ENCODE measurements at regions not wholly inside any gene's neighbourhood (a gene's known extent, or its start where the extent isn't known, plus 50 kb on each side); places are given as distances from the start of the nearest gene placed in this dataset.

DNA sequence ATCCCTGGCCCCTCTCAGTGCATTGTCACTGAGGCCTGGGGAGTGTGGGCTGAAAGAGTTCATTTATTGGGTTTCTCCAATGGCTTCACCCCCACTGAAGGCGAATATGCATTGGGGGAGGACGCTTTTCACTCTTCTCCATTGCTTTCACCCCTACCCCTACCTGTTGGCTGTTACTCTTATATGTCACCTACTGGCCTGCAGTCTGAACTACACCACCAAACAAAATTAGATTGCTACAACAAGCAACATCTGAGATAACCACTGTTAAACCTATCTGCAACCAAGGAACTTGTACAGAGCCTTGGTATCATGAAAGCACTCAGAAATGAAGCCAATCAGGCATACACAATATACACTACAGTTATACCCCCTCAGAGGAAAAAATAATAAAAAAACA is 203.7 kb downstream of the REEP3 start:
- in situ Hi-C loops (cut with HindIII; ENCODE audit: low sequenced_read_pairs): no loop called here

DNA sequence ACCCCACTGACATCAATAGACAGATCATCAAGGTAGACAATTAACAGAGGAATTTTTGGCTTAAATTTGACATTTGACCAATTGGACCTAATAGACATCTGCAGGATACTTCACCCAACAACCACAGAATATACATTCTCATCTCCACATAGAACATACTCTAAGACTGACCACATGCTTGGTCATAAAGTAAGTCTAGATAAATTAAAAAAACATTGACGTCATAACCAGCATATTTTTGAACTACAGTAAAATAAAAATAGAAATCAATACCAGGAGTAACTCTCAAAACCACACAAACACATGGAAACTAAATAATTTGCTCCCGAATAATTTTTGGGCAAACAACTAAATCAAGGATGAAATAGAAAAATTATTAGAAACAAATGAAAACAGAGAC is 205.7 kb downstream of the REEP3 start:
- in situ Hi-C loops (cut with HindIII; ENCODE audit: low sequenced_read_pairs): no loop called here
- DNase-seq (ENCODE audit: low spot score): no peak

More for the DNA sequence above, 203.7 kb downstream of the REEP3 start:
- DNase-seq (ENCODE audit: low spot score): no peak

DNA sequence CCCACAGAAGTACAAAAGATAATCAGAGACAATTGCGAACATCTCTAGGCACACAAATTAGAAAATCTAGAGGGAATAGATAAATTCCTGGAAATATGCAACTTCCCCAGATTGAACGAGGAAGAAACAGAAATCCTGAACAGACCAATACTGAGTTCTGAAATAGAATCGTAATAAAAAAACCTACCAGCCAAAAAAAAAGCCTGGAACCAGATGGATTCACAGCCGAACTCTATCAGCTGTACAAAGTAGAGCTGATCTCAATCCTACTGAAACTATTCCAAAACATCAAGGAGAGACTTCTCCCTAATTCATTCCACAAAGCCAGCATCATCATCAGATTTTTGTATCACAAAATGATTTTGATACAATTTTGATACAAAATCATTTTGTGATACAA is 206.4 kb downstream of the REEP3 start:
- in situ Hi-C loops (cut with HindIII; ENCODE audit: low sequenced_read_pairs): no loop called here
- DNase-seq (ENCODE audit: low spot score): no peak

DNA sequence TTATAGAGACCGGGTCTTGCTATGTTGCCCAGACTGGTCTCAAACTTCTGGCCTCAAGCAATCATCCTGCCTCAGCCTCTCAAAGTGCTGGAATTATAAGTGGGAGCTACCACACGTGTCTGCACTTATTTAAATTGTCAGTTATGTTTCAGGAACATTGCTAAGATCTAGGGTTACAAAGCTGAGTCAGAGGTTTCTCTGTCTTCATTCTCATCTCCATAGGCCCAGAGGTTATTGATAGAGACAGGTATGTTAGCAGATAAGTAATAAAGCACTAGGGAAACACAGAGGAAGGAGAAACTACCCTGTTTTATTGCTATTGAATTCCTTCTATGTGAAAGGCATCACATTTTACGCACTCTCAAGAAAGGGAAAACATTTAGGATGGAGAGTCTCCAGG is 214.1 kb downstream of the REEP3 start:
- in situ Hi-C loops (cut with HindIII; ENCODE audit: low sequenced_read_pairs): no loop called here
- DNase-seq (ENCODE audit: low spot score): no peak

DNA sequence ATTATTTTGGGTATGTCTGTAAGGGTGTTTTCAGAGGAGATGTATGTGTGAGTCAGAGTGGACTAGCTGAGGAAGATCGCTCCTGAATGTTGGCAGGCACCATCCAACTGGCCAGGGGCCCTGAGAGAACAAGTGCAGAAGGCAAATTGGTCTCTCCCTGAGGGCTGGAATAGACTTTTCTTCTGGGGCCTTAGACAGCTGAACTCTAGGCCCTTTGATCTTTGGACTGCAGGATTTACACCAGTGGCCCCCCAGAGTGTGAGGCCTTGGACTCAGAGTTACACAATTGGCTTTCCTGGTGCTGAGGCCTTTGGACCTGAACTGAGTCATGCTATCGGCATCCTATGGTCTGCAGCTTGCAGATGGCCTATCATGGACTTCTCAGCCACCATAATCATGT is 217.2 kb downstream of the REEP3 start:
- in situ Hi-C loops (cut with HindIII; ENCODE audit: low sequenced_read_pairs): no loop called here
- peak; percentile 39 for DNase-seq (ENCODE audit: low spot score)

DNA sequence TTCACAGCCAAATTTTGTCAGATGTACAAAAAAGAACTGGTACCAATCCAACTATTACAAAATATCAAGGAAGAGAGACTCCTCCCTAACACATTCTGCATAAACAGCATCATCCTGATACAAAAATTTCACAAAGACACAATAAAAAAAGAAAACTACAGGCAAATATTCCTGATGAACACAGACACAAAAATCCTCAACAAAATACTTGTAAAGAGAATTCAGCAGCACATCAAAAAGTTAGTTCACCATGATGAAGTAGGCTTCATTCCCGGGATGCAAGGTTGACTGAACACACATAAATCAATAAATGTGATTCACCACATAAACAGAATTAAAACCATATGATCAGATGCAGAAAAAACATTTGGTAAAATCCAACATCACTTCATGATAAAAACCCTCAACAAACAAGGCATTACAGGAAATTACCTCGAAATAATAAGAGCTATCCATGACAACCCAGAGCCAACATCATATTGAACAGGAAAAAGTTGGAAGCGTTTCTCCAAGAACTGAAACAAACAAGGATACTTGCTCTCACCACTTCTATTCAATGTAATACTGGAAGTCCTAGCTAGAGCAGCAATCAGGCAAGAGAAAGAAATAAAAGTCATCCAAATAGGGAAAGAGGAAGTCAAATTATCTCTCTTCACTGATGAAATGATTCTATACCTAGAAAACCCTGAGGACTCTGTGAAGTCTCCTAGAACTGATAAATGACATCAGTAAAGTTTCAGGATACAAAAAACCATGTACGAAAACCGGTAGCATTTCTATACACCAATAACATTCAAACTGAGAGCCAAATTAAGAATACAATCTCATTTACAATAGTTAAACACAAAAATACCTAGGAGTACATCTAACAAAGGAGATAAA is 223.1 kb downstream of the REEP3 start:
- in situ Hi-C loops (cut with HindIII; ENCODE audit: low sequenced_read_pairs): no loop called here
- no peak for DNase-seq (ENCODE audit: low spot score)

- DNase-seq (ENCODE audit: low spot score): no peak
- in situ Hi-C loops (cut with HindIII; ENCODE audit: low sequenced_read_pairs): no loop called here
Measured at GRCh38 chr10:63749915-63750314, 228.7 kb downstream of the REEP3 start.

DNA sequence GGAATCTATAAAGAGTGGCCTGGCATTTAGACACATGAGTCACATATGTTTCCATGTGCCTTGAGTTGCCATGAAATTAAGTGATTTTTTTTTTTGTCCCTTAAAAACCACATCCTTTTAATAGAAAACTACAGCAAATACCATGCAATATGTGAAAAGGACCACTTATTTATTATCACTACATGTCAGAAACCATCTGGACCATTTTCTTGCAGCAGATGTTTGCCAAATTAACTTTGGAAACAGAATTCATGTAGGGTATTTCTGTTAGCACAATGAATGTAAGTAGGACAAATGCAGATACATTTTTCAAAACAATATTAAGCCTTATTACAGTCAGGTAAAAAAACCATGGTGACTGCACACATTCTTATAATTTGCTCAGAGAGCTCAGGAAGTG is 230.6 kb downstream of the REEP3 start:
- in situ Hi-C loops (cut with HindIII; ENCODE audit: low sequenced_read_pairs): no loop called here
- peak; percentile 15 for DNase-seq (ENCODE audit: low spot score)

- in situ Hi-C loops (cut with HindIII; ENCODE audit: low sequenced_read_pairs): no loop called here
- DNase-seq (ENCODE audit: low spot score): no peak
Measured at GRCh38 chr10:63752318-63752717, 231.1 kb downstream of the REEP3 start.

DNA sequence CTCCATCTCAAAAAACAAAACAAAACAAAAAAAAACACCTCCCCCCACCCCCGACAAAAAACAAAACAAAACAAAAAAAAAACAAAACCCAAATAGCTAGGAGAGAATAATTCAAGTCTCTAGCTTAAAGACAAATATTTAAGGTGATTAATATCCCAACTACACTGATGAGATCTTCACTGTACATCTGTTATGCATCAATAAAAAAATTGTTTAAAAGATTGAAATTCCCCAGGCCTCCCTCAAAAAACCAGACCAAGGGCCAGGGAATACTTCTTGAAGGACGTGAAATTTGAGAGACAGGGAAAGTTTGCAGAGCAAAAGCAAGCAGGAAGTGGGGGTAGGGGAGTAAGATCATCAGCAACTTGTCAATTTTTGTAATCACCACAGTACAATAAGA is 232.6 kb downstream of the REEP3 start:
- in situ Hi-C loops (cut with HindIII; ENCODE audit: low sequenced_read_pairs): no loop called here
- no peak for DNase-seq (ENCODE audit: low spot score)

GRCh38 chr10:63755441-63755840 is 234.2 kb downstream of the REEP3 start:
- DNase-seq (ENCODE audit: low spot score): no peak
- in situ Hi-C loops (cut with HindIII; ENCODE audit: low sequenced_read_pairs): no loop called here

DNA sequence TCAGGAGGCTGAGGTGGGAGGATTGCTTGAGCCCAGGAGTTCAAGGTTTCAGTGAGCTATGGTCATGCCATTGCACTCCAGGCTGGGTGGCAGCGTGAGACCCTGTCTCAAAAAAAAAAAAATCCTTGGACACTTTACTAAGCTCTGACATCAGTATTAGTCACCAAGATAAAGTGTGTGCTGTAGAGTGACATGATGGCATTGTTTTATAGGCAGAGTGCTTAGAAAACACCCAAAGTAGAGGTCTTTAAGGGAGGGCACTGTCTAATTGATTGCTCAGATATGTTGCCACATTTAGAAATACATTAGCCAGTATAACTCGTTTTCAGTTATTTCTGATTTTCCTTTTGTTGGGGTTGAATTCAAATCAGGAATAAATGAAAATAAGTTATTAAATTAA is 235.9 kb downstream of the REEP3 start:
- no peak for DNase-seq (ENCODE audit: low spot score)
- in situ Hi-C loops (cut with HindIII; ENCODE audit: low sequenced_read_pairs): no loop called here

- DNase-seq (ENCODE audit: low spot score): no peak
- in situ Hi-C loops (cut with HindIII; ENCODE audit: low sequenced_read_pairs): no loop called here
Measured at GRCh38 chr10:63758080-63758479, 236.9 kb downstream of the REEP3 start.

GRCh38 chr10:63759335-63759734 is 238.1 kb downstream of the REEP3 start:
- in situ Hi-C loops (cut with HindIII; ENCODE audit: low sequenced_read_pairs): no loop called here
- DNase-seq (ENCODE audit: low spot score): no peak

DNA sequence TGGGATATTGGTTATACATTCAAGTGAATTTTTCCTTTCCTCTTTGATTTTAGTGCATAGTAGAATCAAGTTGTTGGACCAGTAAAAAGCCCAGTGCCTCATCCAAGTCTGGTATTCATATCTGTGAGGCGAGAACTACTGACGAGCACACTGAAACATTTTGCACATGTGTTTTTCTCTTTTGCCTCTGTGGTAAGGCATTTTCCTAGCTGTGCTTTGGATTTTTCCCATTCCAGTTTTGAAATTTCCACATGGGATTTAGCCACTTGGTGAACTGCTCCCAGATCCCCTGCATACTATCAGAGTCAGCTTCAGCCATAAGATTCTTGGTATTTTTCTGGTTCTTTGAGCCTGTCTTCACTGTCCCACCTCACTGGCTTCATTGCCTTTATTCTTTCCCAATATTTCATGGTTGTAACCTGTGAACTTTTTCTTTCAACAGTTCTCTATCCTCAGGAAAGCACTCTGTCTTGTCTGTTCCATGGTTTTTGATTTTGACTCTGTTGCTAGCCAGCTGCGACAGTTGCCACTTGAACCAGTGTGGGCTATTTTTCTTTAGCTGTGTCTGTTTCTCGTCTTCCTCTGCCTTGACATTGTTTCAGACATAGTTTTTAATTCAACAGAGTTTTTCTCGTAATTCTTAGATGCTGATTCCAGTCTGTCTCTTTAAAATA is 239.0 kb downstream of the REEP3 start:
- in situ Hi-C loops (cut with HindIII; ENCODE audit: low sequenced_read_pairs): no loop called here
- DNase-seq (ENCODE audit: low spot score): no peak

DNA sequence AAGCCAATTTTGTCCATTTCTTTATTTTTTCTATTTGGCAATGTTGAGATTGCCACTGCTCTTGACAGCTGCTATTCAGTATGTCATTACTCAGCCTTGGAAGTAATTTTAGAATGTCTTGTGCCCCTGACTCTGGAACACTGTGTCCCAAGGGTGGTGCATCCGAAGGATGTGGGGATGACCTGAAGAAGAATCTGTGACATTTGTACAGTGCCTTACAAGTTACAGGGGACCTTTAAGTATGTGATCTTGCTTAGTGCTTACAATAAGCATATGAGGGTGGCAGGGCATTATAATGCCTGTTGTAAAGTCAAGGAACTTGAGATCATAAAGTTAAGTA is 239.5 kb downstream of the REEP3 start:
- in situ Hi-C loops (cut with HindIII; ENCODE audit: low sequenced_read_pairs): no loop called here
- no peak for DNase-seq (ENCODE audit: low spot score)

DNA sequence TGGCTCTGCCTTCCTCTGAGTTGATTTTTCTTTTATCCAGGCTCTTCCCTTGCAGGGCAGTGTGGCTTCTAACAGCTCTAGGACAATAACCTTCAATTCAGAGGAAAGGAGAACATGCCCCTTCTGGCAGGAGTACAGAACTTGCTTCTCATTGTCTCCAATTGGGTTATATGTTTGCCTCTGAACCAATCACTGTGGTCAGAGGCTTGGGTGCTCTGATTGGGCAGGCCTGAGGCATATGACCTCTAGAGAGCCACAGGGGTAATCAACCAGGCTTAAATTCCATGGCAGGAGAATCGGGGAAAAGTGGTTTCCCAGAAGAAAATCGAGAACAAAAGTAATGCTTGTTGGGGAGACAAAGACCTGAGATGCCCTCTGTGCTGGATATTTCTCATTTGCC is 240.0 kb downstream of the REEP3 start:
- in situ Hi-C loops (cut with HindIII; ENCODE audit: low sequenced_read_pairs): no loop called here
- no peak for DNase-seq (ENCODE audit: low spot score)

- in situ Hi-C loops (cut with HindIII; ENCODE audit: low sequenced_read_pairs): no loop called here
- DNase-seq (ENCODE audit: low spot score): no peak
Measured at GRCh38 chr10:63763744-63764143, 242.5 kb downstream of the REEP3 start.

- DNase-seq (ENCODE audit: low spot score): no peak
- in situ Hi-C loops (cut with HindIII; ENCODE audit: low sequenced_read_pairs): no loop called here
Measured at GRCh38 chr10:63765126-63765525, 243.9 kb downstream of the REEP3 start.

DNA sequence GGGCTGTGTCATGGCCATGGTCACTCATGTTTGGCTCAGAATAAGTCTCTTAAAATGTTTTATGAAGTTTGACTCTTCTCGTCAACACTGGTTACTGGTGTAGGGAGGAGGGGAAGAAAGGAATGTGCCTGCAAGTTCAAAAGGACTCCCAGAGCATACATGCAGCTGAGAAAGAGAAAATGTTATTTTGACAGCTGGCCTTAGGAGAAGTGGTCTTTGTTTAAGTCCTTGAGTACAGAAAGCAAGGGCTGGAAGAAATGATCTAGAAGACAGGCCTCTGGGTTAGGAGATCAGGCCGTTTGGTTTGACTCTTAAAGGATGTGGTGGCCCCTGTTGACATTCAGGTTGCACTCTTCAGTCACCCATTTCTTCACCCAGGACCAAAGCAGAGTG is 245.5 kb downstream of the REEP3 start:
- in situ Hi-C loops (cut with HindIII; ENCODE audit: low sequenced_read_pairs): no loop called here
- DNase-seq (ENCODE audit: low spot score): no peak

Data from G401 (cell line).